ENCODE measurements at regions not wholly inside any gene's neighbourhood (a gene's known extent, or its start where the extent isn't known, plus 50 kb on each side); places are given as distances from the start of the nearest gene placed in this dataset.
"Not testable (repeated sequence)": the region's sequence is repeated elsewhere in the genome, so short reads cannot be mapped to it uniquely, and the experiment has no call there.

DNA sequence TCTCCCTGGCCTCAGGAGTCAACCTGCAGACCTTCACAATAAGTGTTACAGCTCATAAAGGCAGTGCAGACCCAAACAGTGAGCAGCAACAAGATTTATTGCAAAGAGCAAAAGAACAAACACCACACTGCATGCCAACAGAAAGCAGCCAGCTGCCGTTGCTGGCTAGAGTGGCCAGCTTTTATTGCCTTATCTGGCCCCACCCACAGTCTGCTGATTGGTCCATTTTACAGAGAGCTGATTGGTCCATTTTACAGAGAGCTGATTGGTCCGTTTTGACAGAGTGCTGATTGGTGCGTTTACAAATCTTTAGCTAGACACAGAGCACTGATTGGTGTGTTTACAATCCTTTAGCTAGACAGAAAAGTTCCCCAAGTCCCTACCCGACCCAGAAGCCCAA, 885.9 kb upstream of the SPRY2 start:
- H3K36me3 ChIP-seq (ENCODE audit: insufficient read depth, low read length); H3K4me1 ChIP-seq (ENCODE audit: insufficient read depth, low read length); H3K9me3 ChIP-seq (ENCODE audit: control insufficient read depth in 1 of 2, low read length in 2 of 2); H3K27ac ChIP-seq (ENCODE audit: low read depth, low read length); H3K27me3 ChIP-seq (ENCODE audit: insufficient read depth, low read length); intact Hi-C loops (cut with micrococcal nuclease); POLR2A ChIA-PET (ENCODE audit: partially characterized antibody); H3K27ac Mint-ChIP-seq; H3K4me3 Mint-ChIP-seq; H3K4me3 ChIP-seq (ENCODE audit: low read length in 2 of 2); H3K27me3 Mint-ChIP-seq; H3K36me3 Mint-ChIP-seq; H3K4me1 Mint-ChIP-seq; DNase-seq; CTCF ChIA-PET (ENCODE audit: partially characterized antibody): not testable (repeated sequence)
- H3K9me3 Mint-ChIP-seq, result peaks cover 1 to 12% (median 3%) of the 10 kb centered on the region in 8 donors

DNA sequence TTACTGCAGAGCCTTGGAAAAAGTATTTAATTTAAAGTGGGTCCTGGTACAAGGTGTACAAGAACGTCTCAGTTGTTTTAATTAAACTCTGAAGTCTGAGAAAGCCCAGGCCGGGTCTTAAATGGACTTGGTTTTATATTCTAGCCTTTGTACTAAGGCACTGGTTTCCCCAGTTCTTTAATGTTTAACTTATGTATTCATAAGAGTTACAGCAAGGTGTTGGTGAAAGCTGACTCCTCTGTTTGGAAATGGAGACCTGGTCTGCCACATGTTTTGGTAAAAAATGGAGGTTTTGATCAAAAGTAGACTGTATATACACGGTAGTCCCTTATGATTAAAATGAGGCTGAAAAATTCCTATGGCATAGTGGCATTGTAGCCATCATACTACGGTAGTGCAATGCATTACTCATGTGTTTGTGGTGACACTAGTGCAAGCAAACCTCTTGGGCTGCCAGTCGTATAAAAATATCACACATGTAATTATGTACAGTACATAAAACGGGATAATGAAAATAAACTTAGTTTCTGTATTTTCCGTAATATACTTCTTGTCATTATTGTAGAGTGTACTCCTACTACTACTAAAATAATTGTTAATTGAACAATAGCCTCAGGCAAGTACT, 883.4 kb upstream of the SPRY2 start:
- CTCF ChIA-PET (ENCODE audit: partially characterized antibody), result no interaction called here
- H3K4me3 Mint-ChIP-seq, result no peak overlapping the region
- POLR2A ChIA-PET (ENCODE audit: partially characterized antibody), result no interaction called here

DNA sequence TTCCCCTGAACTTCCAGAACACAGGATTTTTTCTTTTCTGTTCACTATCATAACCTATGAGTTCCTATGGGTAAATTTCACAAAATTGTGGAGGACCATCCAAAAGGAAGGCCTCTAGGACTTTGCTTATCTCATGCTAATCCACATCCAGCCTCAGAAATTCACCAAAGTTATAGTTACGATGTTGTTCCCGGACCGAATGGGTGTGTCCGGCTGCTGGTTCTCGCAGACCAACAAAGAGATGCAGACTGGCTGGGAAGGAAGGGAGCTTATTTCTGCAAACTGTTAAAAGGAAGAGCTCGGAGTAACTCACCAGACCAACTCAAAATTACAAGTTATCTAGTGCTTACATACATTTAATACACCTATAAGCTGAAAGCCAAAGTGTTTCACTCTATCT, 882.9 kb upstream of the SPRY2 start:
- no peak overlapping the region for H3K4me3 ChIP-seq (ENCODE audit: low read length in 2 of 2)
- peaks cover 1 to 12% (median 5%) of the 10 kb centered on the region in 8 donors for H3K9me3 Mint-ChIP-seq
- H3K4me1 ChIP-seq (ENCODE audit: insufficient read depth, low read length), result no peaks in the 10 kb centered on the region
- ChIA-PET POLR2A (ENCODE audit: partially characterized antibody) (no interaction called here), CTCF (ENCODE audit: partially characterized antibody) (no interaction called here)
- H3K27ac ChIP-seq (ENCODE audit: low read depth, low read length), result no peak overlapping the region
- intact Hi-C loops (cut with micrococcal nuclease), result no loop called here
- H3K27me3 Mint-ChIP-seq, result no peaks in the 10 kb centered on the region
- no peaks in the 10 kb centered on the region for H3K36me3 Mint-ChIP-seq
- no peak for DNase-seq
- H3K27ac Mint-ChIP-seq, result no peak overlapping the region
- H3K9me3 ChIP-seq (ENCODE audit: control insufficient read depth in 1 of 2, low read length in 2 of 2), result no peaks in the 10 kb centered on the region
- H3K4me3 Mint-ChIP-seq, result no peak overlapping the region
- no peaks in the 10 kb centered on the region for H3K36me3 ChIP-seq (ENCODE audit: insufficient read depth, low read length)
- no peaks in the 10 kb centered on the region for H3K27me3 ChIP-seq (ENCODE audit: insufficient read depth, low read length)
- H3K4me1 Mint-ChIP-seq, result no peaks in the 10 kb centered on the region

More for the DNA sequence above, 883.4 kb upstream of the SPRY2 start:
- no peaks in the 10 kb centered on the region for H3K4me1 Mint-ChIP-seq
- no peaks in the 10 kb centered on the region for H3K4me1 ChIP-seq (ENCODE audit: insufficient read depth, low read length)
- H3K9me3 Mint-ChIP-seq, result peaks cover 2 to 12% (median 5%) of the 10 kb centered on the region in 8 donors
- H3K27ac ChIP-seq (ENCODE audit: low read depth, low read length), result no peak overlapping the region
- no peak overlapping the region for H3K27ac Mint-ChIP-seq
- H3K36me3 Mint-ChIP-seq, result no peaks in the 10 kb centered on the region
- H3K9me3 ChIP-seq (ENCODE audit: control insufficient read depth in 1 of 2, low read length in 2 of 2), result no peaks in the 10 kb centered on the region
- H3K36me3 ChIP-seq (ENCODE audit: insufficient read depth, low read length), result no peaks in the 10 kb centered on the region
- no peaks in the 10 kb centered on the region for H3K27me3 ChIP-seq (ENCODE audit: insufficient read depth, low read length)
- no peaks in the 10 kb centered on the region for H3K27me3 Mint-ChIP-seq
- intact Hi-C loops (cut with micrococcal nuclease), result no loop called here
- no peak for DNase-seq
- H3K4me3 ChIP-seq (ENCODE audit: low read length in 2 of 2), result no peak overlapping the region

DNA sequence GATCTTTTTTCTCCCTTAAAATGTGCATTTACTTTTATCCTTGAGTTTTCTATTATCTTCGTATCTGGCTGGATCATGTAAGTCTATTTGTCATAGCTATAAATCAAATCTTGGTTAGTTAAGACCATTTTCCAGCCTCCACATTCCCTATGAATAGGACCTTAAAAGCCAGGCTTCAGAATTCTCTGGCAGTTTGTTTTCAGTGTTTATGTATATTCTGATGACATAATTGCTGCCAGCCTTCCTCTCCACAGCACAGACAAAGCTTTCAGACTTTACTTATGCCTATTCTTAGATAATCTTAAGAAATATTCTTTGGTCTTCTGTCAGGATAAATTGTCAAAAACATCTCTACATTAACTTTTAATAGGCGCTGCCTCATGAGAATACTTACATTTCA, 870.8 kb upstream of the SPRY2 start:
- H3K27me3 Mint-ChIP-seq, result no peaks in the 10 kb centered on the region
- ChIA-PET POLR2A (ENCODE audit: partially characterized antibody) (no interaction called here), CTCF (ENCODE audit: partially characterized antibody) (no interaction called here)
- H3K9me3 ChIP-seq (ENCODE audit: control insufficient read depth in 1 of 2, low read length in 2 of 2), result no peaks in the 10 kb centered on the region
- peaks cover 4 to 19% (median 6%) of the 10 kb centered on the region in 8 donors for H3K9me3 Mint-ChIP-seq
- H3K36me3 ChIP-seq (ENCODE audit: insufficient read depth, low read length), result no peaks in the 10 kb centered on the region
- intact Hi-C loops (cut with micrococcal nuclease), result no loop called here
- H3K4me3 ChIP-seq (ENCODE audit: low read length in 2 of 2), result no peak overlapping the region
- H3K27ac ChIP-seq (ENCODE audit: low read depth, low read length), result no peak overlapping the region
- no peak for DNase-seq
- H3K27ac Mint-ChIP-seq, result no peak overlapping the region
- no peaks in the 10 kb centered on the region for H3K4me1 ChIP-seq (ENCODE audit: insufficient read depth, low read length)
- no peak overlapping the region for H3K4me3 Mint-ChIP-seq
- H3K27me3 ChIP-seq (ENCODE audit: insufficient read depth, low read length), result no peaks in the 10 kb centered on the region
- H3K36me3 Mint-ChIP-seq, result no peaks in the 10 kb centered on the region
- no peaks in the 10 kb centered on the region for H3K4me1 Mint-ChIP-seq

DNA sequence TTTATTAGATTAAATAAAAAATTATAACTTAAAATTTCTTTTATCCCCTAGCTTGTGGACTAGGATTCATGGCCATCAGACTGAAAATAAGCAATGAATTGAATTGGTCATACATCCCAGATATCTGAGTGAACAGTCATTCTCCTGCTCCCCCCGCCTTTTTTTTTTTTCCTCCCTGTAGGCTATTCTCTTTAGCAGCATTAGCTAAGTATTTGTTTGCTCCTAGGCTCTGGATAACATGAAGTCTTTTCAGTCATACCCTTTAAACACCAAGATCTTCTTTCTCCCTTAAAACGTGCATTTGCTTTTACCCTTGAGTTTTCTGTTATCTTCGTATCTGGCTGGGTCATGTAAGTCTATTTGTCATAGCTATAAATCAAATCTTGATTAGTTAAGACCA, 866.7 kb upstream of the SPRY2 start:
- H3K27me3 ChIP-seq (ENCODE audit: insufficient read depth, low read length), result no peaks in the 10 kb centered on the region
- no peaks in the 10 kb centered on the region for H3K36me3 ChIP-seq (ENCODE audit: insufficient read depth, low read length)
- no peaks in the 10 kb centered on the region for H3K4me1 ChIP-seq (ENCODE audit: insufficient read depth, low read length)
- Mint-ChIP-seq H3K4me1 (no peaks in the 10 kb centered on the region), H3K4me3 (no peak overlapping the region), H3K36me3 (no peaks in the 10 kb centered on the region), H3K27me3 (no peaks in the 10 kb centered on the region), H3K27ac (no peak overlapping the region), H3K9me3 (peaks cover 2 to 19% (median 4%) of the 10 kb centered on the region in 8 donors)
- no peaks in the 10 kb centered on the region for H3K9me3 ChIP-seq (ENCODE audit: control insufficient read depth in 1 of 2, low read length in 2 of 2)
- intact Hi-C loops (cut with micrococcal nuclease), result no loop called here
- H3K4me3 ChIP-seq (ENCODE audit: low read length in 2 of 2), result no peak overlapping the region
- ChIA-PET CTCF (ENCODE audit: partially characterized antibody) (no interaction called here), POLR2A (ENCODE audit: partially characterized antibody) (no interaction called here)
- no peak overlapping the region for H3K27ac ChIP-seq (ENCODE audit: low read depth, low read length)
- no peak for DNase-seq

DNA sequence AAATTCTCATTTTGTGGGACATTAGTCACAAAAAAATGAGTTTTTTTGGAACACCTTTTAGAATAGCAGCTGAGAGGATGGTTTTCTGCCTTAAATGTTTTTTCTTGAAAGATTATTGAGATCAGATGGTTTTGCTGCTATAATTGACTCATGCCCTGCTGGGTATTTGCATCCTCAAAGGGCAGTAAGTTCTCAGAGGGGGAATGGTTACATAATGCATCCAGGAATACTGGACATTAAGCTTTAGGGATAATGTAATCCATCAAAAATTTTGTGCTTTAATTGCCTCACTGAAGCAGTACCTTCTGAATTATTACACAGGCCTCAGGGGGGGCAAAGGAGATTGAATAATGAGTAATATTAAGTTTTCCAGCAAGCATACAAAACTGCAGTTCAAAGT, 866.3 kb upstream of the SPRY2 start:
- Mint-ChIP-seq H3K36me3 (no peaks in the 10 kb centered on the region), H3K4me3 (no peak overlapping the region), H3K4me1 (no peaks in the 10 kb centered on the region), H3K9me3 (peaks cover 2 to 19% (median 4%) of the 10 kb centered on the region in 8 donors), H3K27ac (no peak overlapping the region), H3K27me3 (no peaks in the 10 kb centered on the region)
- no peak overlapping the region for H3K4me3 ChIP-seq (ENCODE audit: low read length in 2 of 2)
- no peak overlapping the region for H3K27ac ChIP-seq (ENCODE audit: low read depth, low read length)
- no peaks in the 10 kb centered on the region for H3K36me3 ChIP-seq (ENCODE audit: insufficient read depth, low read length)
- no peaks in the 10 kb centered on the region for H3K4me1 ChIP-seq (ENCODE audit: insufficient read depth, low read length)
- intact Hi-C loops (cut with micrococcal nuclease), result no loop called here
- H3K9me3 ChIP-seq (ENCODE audit: control insufficient read depth in 1 of 2, low read length in 2 of 2), result no peaks in the 10 kb centered on the region
- DNase-seq, result no peak
- POLR2A ChIA-PET (ENCODE audit: partially characterized antibody), result no interaction called here
- CTCF ChIA-PET (ENCODE audit: partially characterized antibody), result no interaction called here
- no peaks in the 10 kb centered on the region for H3K27me3 ChIP-seq (ENCODE audit: insufficient read depth, low read length)

DNA sequence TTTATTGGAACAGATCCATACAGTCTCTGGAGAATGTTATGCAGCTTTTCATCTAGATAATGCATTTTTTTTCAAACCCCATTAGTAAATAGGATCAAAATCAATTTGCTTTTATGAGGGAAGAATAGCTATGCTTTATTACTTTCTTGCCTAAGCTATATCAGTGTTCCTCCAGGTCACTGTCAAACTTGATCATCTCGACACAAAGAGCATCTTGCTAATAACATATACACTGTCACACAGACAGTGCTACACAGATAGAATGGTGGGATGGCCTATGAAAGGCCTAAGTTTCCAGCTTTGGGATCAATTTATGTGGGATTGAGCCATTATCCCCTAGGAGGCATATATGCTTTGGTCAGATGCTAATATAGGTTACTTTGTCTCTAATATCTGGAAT, 862.9 kb upstream of the SPRY2 start:
- no peak overlapping the region for H3K27ac ChIP-seq (ENCODE audit: low read depth, low read length)
- peaks cover 0 to 8% (median 2%) of the 10 kb centered on the region in 8 donors for H3K9me3 Mint-ChIP-seq
- H3K36me3 Mint-ChIP-seq, result no peaks in the 10 kb centered on the region
- CTCF ChIA-PET (ENCODE audit: partially characterized antibody), result no interaction called here
- no peaks in the 10 kb centered on the region for H3K4me1 Mint-ChIP-seq
- DNase-seq, result no peak
- no peaks in the 10 kb centered on the region for H3K27me3 ChIP-seq (ENCODE audit: insufficient read depth, low read length)
- POLR2A ChIA-PET (ENCODE audit: partially characterized antibody), result no interaction called here
- no peaks in the 10 kb centered on the region for H3K9me3 ChIP-seq (ENCODE audit: control insufficient read depth in 1 of 2, low read length in 2 of 2)
- no peaks in the 10 kb centered on the region for H3K4me1 ChIP-seq (ENCODE audit: insufficient read depth, low read length)
- H3K27ac Mint-ChIP-seq, result no peak overlapping the region
- no peak overlapping the region for H3K4me3 ChIP-seq (ENCODE audit: low read length in 2 of 2)
- no peaks in the 10 kb centered on the region for H3K36me3 ChIP-seq (ENCODE audit: insufficient read depth, low read length)
- intact Hi-C loops (cut with micrococcal nuclease), result no loop called here
- no peak overlapping the region for H3K4me3 Mint-ChIP-seq
- H3K27me3 Mint-ChIP-seq, result no peaks in the 10 kb centered on the region

DNA sequence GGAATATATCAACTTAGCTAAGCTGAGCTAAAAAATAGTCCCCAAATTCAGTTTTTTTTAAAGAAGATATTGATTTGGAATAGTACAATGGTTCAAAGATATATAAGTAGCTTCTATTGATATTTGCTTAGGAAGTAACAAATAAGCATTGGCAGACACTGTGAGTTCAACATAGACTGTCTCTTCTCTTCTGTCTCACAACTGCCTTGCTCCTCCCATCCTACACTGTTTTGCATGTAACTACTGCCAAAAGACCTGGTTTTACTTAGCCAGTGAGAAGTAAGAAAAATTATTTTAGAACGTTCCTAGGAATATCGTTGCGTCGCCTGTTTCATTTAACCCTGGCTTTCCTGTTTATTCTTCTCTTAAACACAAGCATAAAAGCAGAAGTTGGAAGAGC, 859.0 kb upstream of the SPRY2 start:
- CTCF ChIA-PET (ENCODE audit: partially characterized antibody), result no interaction called here
- peaks cover 0 to 17% (median 3%) of the 10 kb centered on the region in 8 donors for H3K9me3 Mint-ChIP-seq
- no peaks in the 10 kb centered on the region for H3K36me3 ChIP-seq (ENCODE audit: insufficient read depth, low read length)
- no peak overlapping the region for H3K4me3 ChIP-seq (ENCODE audit: low read length in 2 of 2)
- POLR2A ChIA-PET (ENCODE audit: partially characterized antibody), result no interaction called here
- no peaks in the 10 kb centered on the region for H3K4me1 ChIP-seq (ENCODE audit: insufficient read depth, low read length)
- no peaks in the 10 kb centered on the region for H3K27me3 Mint-ChIP-seq
- no peak overlapping the region for H3K27ac Mint-ChIP-seq
- no peaks in the 10 kb centered on the region for H3K36me3 Mint-ChIP-seq
- H3K4me1 Mint-ChIP-seq, result no peaks in the 10 kb centered on the region
- H3K27ac ChIP-seq (ENCODE audit: low read depth, low read length), result no peak overlapping the region
- intact Hi-C loops (cut with micrococcal nuclease), result no loop called here
- no peak for DNase-seq
- H3K9me3 ChIP-seq (ENCODE audit: control insufficient read depth in 1 of 2, low read length in 2 of 2), result no peaks in the 10 kb centered on the region
- no peaks in the 10 kb centered on the region for H3K27me3 ChIP-seq (ENCODE audit: insufficient read depth, low read length)
- no peak overlapping the region for H3K4me3 Mint-ChIP-seq

All from CD4-positive, alpha-beta memory T cell (primary cell).